H9 (cell line): ENCODE measurements at regions not wholly inside any gene's neighbourhood (a gene's known extent, or its start where the extent isn't known, plus 50 kb on each side); places are given as distances from the start of the nearest gene placed in this dataset.
"Not testable (repeated sequence)": the region's sequence is repeated elsewhere in the genome, so short reads cannot be mapped to it uniquely, and the experiment has no call there.

Source experiments
- DNase-seq: peaks from one replicate; pipeline ENCODE4 v3.0.0-alpha.2; 2017
- H2AFZ ChIP-seq: one replicate; pipeline ENCODE4 v1.6.1; 2013; ENCODE audit warnings: mild to moderate bottlenecking, low read length, control low read depth, moderate library complexity
- H2AK5ac ChIP-seq: 2 replicates; pipeline ENCODE4 v1.6.1; 2013; ENCODE audit warnings: low read length, control low read depth, mixed read lengths; ENCODE audit not compliant: insufficient read length
- H2BK120ac ChIP-seq: one replicate; pipeline ENCODE4 v1.6.1; 2013; ENCODE audit warnings: low read depth, mild to moderate bottlenecking, low read length, control low read depth, inconsistent platforms; ENCODE audit not compliant: poor library complexity, severe bottlenecking
- H2BK12ac ChIP-seq: 2 replicates; pipeline ENCODE4 v1.6.1; 2013; ENCODE audit warnings: low read length, control low read depth, mixed read lengths, low read depth; ENCODE audit not compliant: insufficient read length
- H2BK15ac ChIP-seq: 2 replicates; pipeline ENCODE4 v1.6.1; 2013; ENCODE audit warnings: low read depth, low read length, control low read depth
- H2BK20ac ChIP-seq: one replicate; pipeline ENCODE4 v1.6.1; 2013; ENCODE audit warnings: low read depth, mild to moderate bottlenecking, low read length, control low read depth, inconsistent platforms; ENCODE audit not compliant: poor library complexity, severe bottlenecking
- H2BK5ac ChIP-seq: 2 replicates; pipeline ENCODE4 v1.6.1; 2013; ENCODE audit warnings: low read length, control low read depth, mixed read lengths; ENCODE audit not compliant: insufficient read length
- H3K14ac ChIP-seq: 2 replicates; pipeline ENCODE4 v1.6.1; 2013; ENCODE audit warnings: low read length, control low read depth; ENCODE audit not compliant: insufficient read depth
- H3K18ac ChIP-seq: 2 replicates; pipeline ENCODE4 v1.6.1; 2013; ENCODE audit warnings: low read depth, mild to moderate bottlenecking, mixed read lengths, low read length, control low read depth; ENCODE audit not compliant: insufficient read length
- H3K23ac ChIP-seq: 2 replicates; pipeline ENCODE4 v1.6.1; 2013; ENCODE audit warnings: low read length, control low read depth, mixed read lengths, low read depth; ENCODE audit not compliant: insufficient read length
- H3K23me2 ChIP-seq: 2 replicates; pipeline ENCODE4 v1.6.1; 2013; ENCODE audit warnings: low read depth, mild to moderate bottlenecking, mixed read lengths, low read length, control low read depth; ENCODE audit not compliant: insufficient read length, poor library complexity, severe bottlenecking
- H3K27ac ChIP-seq: 2 replicates; pipeline ENCODE4 v1.5.1; 2013; ENCODE audit warnings: low read length, control low read depth, mixed read lengths, low read depth; ENCODE audit not compliant: insufficient read length
- H3K27me3 ChIP-seq: 2 replicates; pipeline ENCODE4 v1.6.1; 2013; ENCODE audit warnings: low read length, control low read depth, inconsistent platforms; ENCODE audit not compliant: insufficient read depth
- H3K4ac ChIP-seq: 2 replicates; pipeline ENCODE4 v1.6.1; 2013; ENCODE audit warnings: low read depth, mild to moderate bottlenecking, control low read depth, inconsistent platforms, low read length, moderate library complexity
- H3K4me1 ChIP-seq: 2 replicates; pipeline ENCODE4 v1.6.1; 2013; ENCODE audit warnings: low read length, control low read depth, inconsistent platforms; ENCODE audit not compliant: insufficient read depth
- H3K4me2 ChIP-seq: 2 replicates; pipeline ENCODE4 v1.6.1; 2013; ENCODE audit warnings: low read length, control low read depth, mixed read lengths; ENCODE audit not compliant: insufficient read length, insufficient read depth
- H3K56ac ChIP-seq: 2 replicates; pipeline ENCODE4 v1.6.1; 2013; ENCODE audit warnings: low read depth, mild to moderate bottlenecking, mixed read lengths, low read length, control low read depth; ENCODE audit not compliant: insufficient read length
- H3K79me1 ChIP-seq: 2 replicates; pipeline ENCODE4 v1.6.1; 2013; ENCODE audit warnings: low read depth, mild to moderate bottlenecking, moderate library complexity, low read length, control low read depth, inconsistent platforms; ENCODE audit not compliant: insufficient read depth, poor library complexity, severe bottlenecking
- H3K79me2 ChIP-seq: 2 replicates; pipeline ENCODE4 v1.6.1; 2013; ENCODE audit warnings: low read length, control low read depth, inconsistent platforms; ENCODE audit not compliant: insufficient read depth
- H3K9ac ChIP-seq: 2 replicates; pipeline ENCODE4 v1.6.1; 2013; ENCODE audit warnings: low read length, control low read depth, mixed read lengths; ENCODE audit not compliant: insufficient read length; ENCODE audit errors: extremely low read depth
- H3K9me3 ChIP-seq: one replicate; pipeline ENCODE4 v1.6.1; 2013; ENCODE audit warnings: low read depth, low read length, inconsistent platforms; ENCODE audit not compliant: control insufficient read depth
- H3T11ph ChIP-seq: one replicate; pipeline ENCODE4 v1.6.1; 2013; ENCODE audit warnings: mild to moderate bottlenecking, low read length, control low read depth, inconsistent platforms
- H4K20me1 ChIP-seq: one replicate; pipeline ENCODE4 v1.6.1; 2013; ENCODE audit not compliant: control insufficient read depth, insufficient read length, insufficient read depth
- H4K5ac ChIP-seq: 2 replicates; pipeline ENCODE4 v1.6.1; 2013; ENCODE audit warnings: low read depth, mild to moderate bottlenecking, mixed read lengths, low read length, control low read depth; ENCODE audit not compliant: insufficient read length
- H4K8ac ChIP-seq: replicated peaks from 2 replicates; pipeline ENCODE4 v1.6.1; 2013; ENCODE audit warnings: low read length, control low read depth, mixed read lengths, low read depth; ENCODE audit not compliant: insufficient read length
- H4K91ac ChIP-seq: 2 replicates; pipeline ENCODE4 v1.6.1; 2013; ENCODE audit warnings: low read depth, mild to moderate bottlenecking, moderate library complexity, mixed read lengths, low read length, control low read depth; ENCODE audit not compliant: insufficient read length
- H3K27ac Mint-ChIP-seq, 3 experiments: 2 replicates in 2 of 3; 3 replicates in 1 of 3; pipeline ENCODE4 v1.8.0; 2020 to 2021; ENCODE audit warnings: mixed read lengths in 3 of 3, mild to moderate bottlenecking in 1 of 3, moderate library complexity in 1 of 3
- H3K27me3 Mint-ChIP-seq: 2 replicates; pipeline ENCODE4 v1.8.0; 2021; ENCODE audit warnings: low read depth, mild to moderate bottlenecking, moderate library complexity, mixed read lengths
- H3K36me3 Mint-ChIP-seq, 3 experiments: 2 replicates in 2 of 3; 3 replicates in 1 of 3; pipeline ENCODE4 v1.8.0; 2020 to 2021; ENCODE audit warnings: low read depth in 3 of 3, mixed read lengths in 3 of 3; ENCODE audit not compliant: insufficient read depth in 1 of 3
- H3K4me1 Mint-ChIP-seq, 2 experiments: 2 replicates each; pipeline ENCODE4 v1.8.0; 2020; ENCODE audit warnings: mixed read lengths in 2 of 2
- H3K4me3 Mint-ChIP-seq, 2 experiments: 2 replicates in 1 of 2; 3 replicates in 1 of 2; pipeline ENCODE4 v1.8.0; 2020 to 2021; ENCODE audit warnings: mild to moderate bottlenecking in 2 of 2, mixed read lengths in 2 of 2, moderate library complexity in 1 of 2
- H3K9me3 Mint-ChIP-seq, 2 experiments: 2 replicates in 1 of 2; 3 replicates in 1 of 2; pipeline ENCODE4 v1.8.0; 2020; ENCODE audit warnings: mild to moderate bottlenecking in 2 of 2, mixed read lengths in 2 of 2, moderate library complexity in 1 of 2
- CTCF ChIP-seq: fragments of 200-600 bp; sonication (generic); conservative IDR thresholded peaks from 3 replicates; pipeline ENCODE4 v1.8.0; 2021; ENCODE audit warnings: antibody characterized with exemption, mild to moderate bottlenecking
- WGBS: extraction: QIAGEN DNeasy Blood & Tissue Kit; methylation state at CpG from one replicate; pipeline ENCODE4 v1.1.7; 2013; ENCODE audit warnings: missing lambda C conversion rate, low lambda C conversion rate, mixed read lengths; ENCODE audit not compliant: insufficient read length; ENCODE audit errors: extremely low coverage; 5-methylcytosine and 5-hydroxymethylcytosine counted together

GRCh38 chr6:131443514-131443913 is 129.5 kb upstream of the ARG1 start:
- H3K4me1 Mint-ChIP-seq: no peaks in the 10 kb centered on the region; a peak in 1 of 4 replicates
- no peak overlapping the region for H3K56ac ChIP-seq
- H2BK120ac ChIP-seq: no peak overlapping the region

GRCh38 chr6:131445356-131445755 is 127.7 kb upstream of the ARG1 start:
- H3K4me1 ChIP-seq, H3K4me2 ChIP-seq, H3K4me1 Mint-ChIP-seq, H3K4me3 Mint-ChIP-seq, H3K79me1 ChIP-seq, H2BK5ac ChIP-seq, H4K20me1 ChIP-seq, H2BK120ac ChIP-seq, H3K9ac ChIP-seq, H3K27ac Mint-ChIP-seq, H3K18ac ChIP-seq, H2AK5ac ChIP-seq, H2BK20ac ChIP-seq, H2BK15ac ChIP-seq, H4K5ac ChIP-seq, H3K23me2 ChIP-seq, H3K14ac ChIP-seq, H3K36me3 Mint-ChIP-seq, DNase-seq, H3K79me2 ChIP-seq, H3K4ac ChIP-seq, H3K27ac ChIP-seq, H3K23ac ChIP-seq, H3K27me3 Mint-ChIP-seq, H3K9me3 ChIP-seq, H3K9me3 Mint-ChIP-seq, H3K27me3 ChIP-seq, H4K8ac ChIP-seq, H2BK12ac ChIP-seq, H3K56ac ChIP-seq, H4K91ac ChIP-seq, H3T11ph ChIP-seq, H2AFZ ChIP-seq: not testable (repeated sequence)

More at GRCh38 chr6:131443514-131443913, 129.5 kb upstream of the ARG1 start:
- no peaks in the 10 kb centered on the region for H3K4me1 ChIP-seq
- no peak overlapping the region for H3K4me2 ChIP-seq
- no CpG with 5 or more reads among the region's 3 CpGs for WGBS
- Mint-ChIP-seq H3K4me3 (no peak overlapping the region), H3K9me3 (peaks cover 0 to 3% of the 10 kb centered on the region in 2 experiments; a peak in 3 of 5 replicates), H3K36me3 (peaks cover 0 to 2% (median 0%) of the 10 kb centered on the region in 3 experiments; a peak in 2 of 7 replicates), H3K27me3 (no peaks in the 10 kb centered on the region), H3K27ac (peak overlapping the region in 1 of 3 experiments; percentile 94; a peak in 2 of 7 replicates)
- H3K9ac ChIP-seq: no peak overlapping the region
- H2AK5ac ChIP-seq: no peak overlapping the region
- TF ChIP-seq CTCF: no peak
- no peaks in the 10 kb centered on the region for H3K79me2 ChIP-seq
- H3K23ac ChIP-seq: no peak overlapping the region
- no peak overlapping the region for H3K18ac ChIP-seq
- H2AFZ ChIP-seq: no peak overlapping the region
- H4K91ac ChIP-seq: no peak overlapping the region
- no peak overlapping the region for H3T11ph ChIP-seq
- no peak overlapping the region for H3K14ac ChIP-seq
- H3K9me3 ChIP-seq: no peaks in the 10 kb centered on the region
- no peak overlapping the region for H2BK20ac ChIP-seq
- no peak for DNase-seq
- H4K20me1 ChIP-seq: no peaks in the 10 kb centered on the region
- no peaks in the 10 kb centered on the region for H3K23me2 ChIP-seq
- H2BK12ac ChIP-seq: no peak overlapping the region
- no peak overlapping the region for H3K27ac ChIP-seq
- H4K5ac ChIP-seq: no peak overlapping the region
- H2BK15ac ChIP-seq: no peak overlapping the region
- no peak overlapping the region for H2BK5ac ChIP-seq
- peak overlapping the region; percentile 98 for H4K8ac ChIP-seq
- H3K27me3 ChIP-seq: no peaks in the 10 kb centered on the region
- no peak overlapping the region for H3K4ac ChIP-seq
- no peaks in the 10 kb centered on the region for H3K79me1 ChIP-seq
